HepG2 (cell line): ENCODE measurements at regions not wholly inside any gene's neighbourhood (a gene's known extent, or its start where the extent isn't known, plus 50 kb on each side); places are given as distances from the start of the nearest gene placed in this dataset.

Experiments
- DNMT3B ChIP-seq: conservative IDR thresholded peaks from 2 replicates; pipeline ENCODE4 v1.6.1; 2016; ENCODE audit warnings: missing biosample characterization, control low read depth
- GTF3A ChIP-seq: sonication (generic); formaldehyde crosslinking; conservative IDR thresholded peaks from 2 replicates; pipeline ENCODE4 v1.4.0; 2020; ENCODE audit warnings: mild to moderate bottlenecking, missing genetic modification reagents
- HHEX ChIP-seq: IDR thresholded peaks from 2 replicates; pipeline ENCODE4 v1.6.1; 2016; ENCODE audit warnings: control low read depth
- HOXD1 ChIP-seq: sonication (generic); formaldehyde crosslinking; IDR thresholded peaks from 2 replicates; pipeline ENCODE4 v1.5.0; 2020; ENCODE audit warnings: missing genetic modification reagents
- MAZ ChIP-seq, 2 experiments: sonication (generic) in 1 of 2; formaldehyde crosslinking in 1 of 2; IDR thresholded peaks; 2 replicates each; pipeline versions ENCODE4 v1.5.0 to v1.6.1; 2012 to 2020; ENCODE audit warnings: low read depth in 2 of 2, mild to moderate bottlenecking in 2 of 2, borderline replicate concordance in 1 of 2, improper control_type of control experiment in 1 of 2, low read length in 1 of 2, missing genetic modification reagents in 1 of 2, moderate library complexity in 1 of 2
- NR1H2 ChIP-seq: sonication (generic); formaldehyde crosslinking; IDR thresholded peaks from 2 replicates; pipeline ENCODE4 v1.8.1; 2022; ENCODE audit warnings: low read depth, missing genetic modification reagents, borderline replicate concordance
- PRDM4 ChIP-seq: sonication (generic); formaldehyde crosslinking; IDR thresholded peaks from 2 replicates; pipeline ENCODE4 v1.9.0; 2021; ENCODE audit warnings: missing genetic modification reagents, borderline replicate concordance
- SMARCC2 ChIP-seq: fragments of 450-650 bp; IDR thresholded peaks from 2 replicates; pipeline ENCODE4 v1.6.1; 2017; ENCODE audit warnings: antibody characterized with exemption, mild to moderate bottlenecking
- TBP ChIP-seq: sonication (generic); formaldehyde crosslinking; IDR thresholded peaks from 2 replicates; pipeline ENCODE4 v1.5.0; 2020; ENCODE audit warnings: missing genetic modification reagents
- TBX2 ChIP-seq: sonication (generic); formaldehyde crosslinking; IDR thresholded peaks from 2 replicates; pipeline ENCODE4 v1.5.0; 2020; ENCODE audit warnings: missing genetic modification reagents, mild to moderate bottlenecking, borderline replicate concordance
- TRIM24 ChIP-seq: sonication (generic); formaldehyde crosslinking; IDR thresholded peaks from 2 replicates; pipeline ENCODE4 v1.8.0; 2022; ENCODE audit warnings: mild to moderate bottlenecking, missing genetic modification reagents
- UBTF ChIP-seq: sonication (generic); formaldehyde crosslinking; IDR thresholded peaks from 2 replicates; pipeline ENCODE4 v1.4.0; 2020; ENCODE audit warnings: mild to moderate bottlenecking, missing genetic modification reagents
- ZMYM2 ChIP-seq: sonication (generic); formaldehyde crosslinking; IDR thresholded peaks from 2 replicates; pipeline ENCODE4 v1.8.0; 2022; ENCODE audit warnings: mild to moderate bottlenecking, missing genetic modification reagents
- ZNF251 ChIP-seq: sonication (generic); formaldehyde crosslinking; IDR thresholded peaks from 2 replicates; pipeline ENCODE4 v1.9.0; 2021; ENCODE audit warnings: mild to moderate bottlenecking, missing genetic modification reagents
- ZNF350 ChIP-seq: sonication (generic); formaldehyde crosslinking; IDR thresholded peaks from 2 replicates; pipeline ENCODE4 v1.4.0; 2020; ENCODE audit warnings: mild to moderate bottlenecking, low read depth, missing genetic modification reagents, borderline replicate concordance
- ZNF546 ChIP-seq: sonication (generic); formaldehyde crosslinking; conservative IDR thresholded peaks from 2 replicates; pipeline ENCODE4 v1.8.1; 2023; ENCODE audit warnings: mild to moderate bottlenecking, missing genetic modification reagents
- ZNF589 ChIP-seq: sonication (generic); formaldehyde crosslinking; conservative IDR thresholded peaks from 2 replicates; pipeline ENCODE4 v1.8.0; 2022; ENCODE audit warnings: mild to moderate bottlenecking, moderate library complexity, missing genetic modification reagents
- ZNF773 ChIP-seq: sonication (generic); formaldehyde crosslinking; IDR thresholded peaks from 2 replicates; pipeline ENCODE4 v1.4.0; 2020; ENCODE audit warnings: missing genetic modification reagents, borderline replicate concordance
- ZNF776 ChIP-seq: sonication (generic); formaldehyde crosslinking; IDR thresholded peaks from 2 replicates; pipeline ENCODE4 v1.4.0; 2020; ENCODE audit warnings: mild to moderate bottlenecking, missing genetic modification reagents
- TF ChIP-seq, protein P1 (sequence below): sonication (generic); formaldehyde crosslinking; IDR thresholded peaks from 2 replicates; pipeline ENCODE4 v1.4.0; 2020; ENCODE audit warnings: missing genetic modification reagents
- TF ChIP-seq, protein P2 (sequence below): sonication (generic); formaldehyde crosslinking; IDR thresholded peaks from 2 replicates; pipeline ENCODE4 v1.4.0; 2020; ENCODE audit warnings: mild to moderate bottlenecking, missing genetic modification reagents
- TF ChIP-seq, protein P3 (sequence below): sonication (generic); formaldehyde crosslinking; IDR thresholded peaks from 2 replicates; pipeline ENCODE4 v1.4.0; 2020; ENCODE audit warnings: mild to moderate bottlenecking, missing genetic modification reagents
- TF ChIP-seq, protein P4 (sequence below): conservative IDR thresholded peaks from 2 replicates; pipeline ENCODE4 v1.6.1; 2018; ENCODE audit warnings: missing genetic modification reagents

GRCh38 chr2:222792001-222792611 lies 68.7 kb upstream of the ACSL3 start (continued):
- no peak for TF ChIP-seq NR1H2 (CRISPR knock-in tag)
- no peak for TF ChIP-seq GTF3A
- TF ChIP-seq ZNF776 (CRISPR knock-in tag), result no peak
- no peak for TF ChIP-seq MAZ (IDR thresholded peaks at IDR 0.05; ENCODE audit: borderline replicate concordance, low read depth, low read length)
- peak; percentile 49; the same call in 1 of the 2 replicates for TF ChIP-seq MAZ (CRISPR knock-in tag; IDR thresholded peaks at IDR 0.05; ENCODE audit: low read depth)
- TF ChIP-seq ZNF546 (CRISPR knock-in tag), result no peak
- TF ChIP-seq TBP (CRISPR knock-in tag), result no peak
- TF ChIP-seq, protein P1, sequence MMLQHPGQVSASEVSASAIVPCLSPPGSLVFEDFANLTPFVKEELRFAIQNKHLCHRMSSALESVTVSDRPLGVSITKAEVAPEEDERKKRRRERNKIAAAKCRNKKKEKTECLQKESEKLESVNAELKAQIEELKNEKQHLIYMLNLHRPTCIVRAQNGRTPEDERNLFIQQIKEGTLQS, result no peak
- peak; percentile 30; the same call in 1 of the 2 replicates for TF ChIP-seq TBX2 (CRISPR knock-in tag)
- TF ChIP-seq TRIM24 (CRISPR knock-in tag), result no peak
- no peak for TF ChIP-seq DNMT3B (CRISPR knock-in tag)
- TF ChIP-seq HHEX (CRISPR knock-in tag), result no peak
- TF ChIP-seq ZMYM2 (CRISPR knock-in tag), result no peak
- 0 out of 2 replicates have a peak, but pooled peaks have one; percentile 27 for TF ChIP-seq ZNF350 (CRISPR knock-in tag)
- TF ChIP-seq ZNF251 (CRISPR knock-in tag), result no peak
- TF ChIP-seq, protein P2, sequence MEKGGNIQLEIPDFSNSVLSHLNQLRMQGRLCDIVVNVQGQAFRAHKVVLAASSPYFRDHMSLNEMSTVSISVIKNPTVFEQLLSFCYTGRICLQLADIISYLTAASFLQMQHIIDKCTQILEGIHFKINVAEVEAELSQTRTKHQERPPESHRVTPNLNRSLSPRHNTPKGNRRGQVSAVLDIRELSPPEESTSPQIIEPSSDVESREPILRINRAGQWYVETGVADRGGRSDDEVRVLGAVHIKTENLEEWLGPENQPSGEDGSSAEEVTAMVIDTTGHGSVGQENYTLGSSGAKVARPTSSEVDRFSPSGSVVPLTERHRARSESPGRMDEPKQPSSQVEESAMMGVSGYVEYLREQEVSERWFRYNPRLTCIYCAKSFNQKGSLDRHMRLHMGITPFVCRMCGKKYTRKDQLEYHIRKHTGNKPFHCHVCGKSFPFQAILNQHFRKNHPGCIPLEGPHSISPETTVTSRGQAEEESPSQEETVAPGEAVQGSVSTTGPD, result no peak
- TF ChIP-seq, protein P3, sequence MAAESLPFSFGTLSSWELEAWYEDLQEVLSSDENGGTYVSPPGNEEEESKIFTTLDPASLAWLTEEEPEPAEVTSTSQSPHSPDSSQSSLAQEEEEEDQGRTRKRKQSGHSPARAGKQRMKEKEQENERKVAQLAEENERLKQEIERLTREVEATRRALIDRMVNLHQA (CRISPR knock-in tag), result no peak
- TF ChIP-seq, protein P4, sequence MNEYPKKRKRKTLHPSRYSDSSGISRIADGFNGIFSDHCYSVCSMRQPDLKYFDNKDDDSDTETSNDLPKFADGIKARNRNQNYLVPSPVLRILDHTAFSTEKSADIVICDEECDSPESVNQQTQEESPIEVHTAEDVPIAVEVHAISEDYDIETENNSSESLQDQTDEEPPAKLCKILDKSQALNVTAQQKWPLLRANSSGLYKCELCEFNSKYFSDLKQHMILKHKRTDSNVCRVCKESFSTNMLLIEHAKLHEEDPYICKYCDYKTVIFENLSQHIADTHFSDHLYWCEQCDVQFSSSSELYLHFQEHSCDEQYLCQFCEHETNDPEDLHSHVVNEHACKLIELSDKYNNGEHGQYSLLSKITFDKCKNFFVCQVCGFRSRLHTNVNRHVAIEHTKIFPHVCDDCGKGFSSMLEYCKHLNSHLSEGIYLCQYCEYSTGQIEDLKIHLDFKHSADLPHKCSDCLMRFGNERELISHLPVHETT (CRISPR knock-in tag), result no peak
- no peak for TF ChIP-seq UBTF (CRISPR knock-in tag)
- TF ChIP-seq ZNF589 (CRISPR knock-in tag), result no peak
- TF ChIP-seq SMARCC2, result no peak
- TF ChIP-seq ZNF773, result no peak
- TF ChIP-seq PRDM4 (CRISPR knock-in tag), result no peak
- no peak for TF ChIP-seq HOXD1 (CRISPR knock-in tag)
